Mesendoderm (in vitro differentiated cells): ENCODE measurements at regions not wholly inside any gene's neighbourhood (a gene's known extent, or its start where the extent isn't known, plus 50 kb on each side); places are given as distances from the start of the nearest gene placed in this dataset.

Source experiments
- DNase-seq: peaks from one replicate; pipeline ENCODE4 v3.0.0; 2013
- H2AK5ac ChIP-seq: 2 replicates; pipeline ENCODE4 v1.6.1; 2013; ENCODE audit warnings: low read length, inconsistent platforms
- H2BK120ac ChIP-seq: 2 replicates; pipeline ENCODE4 v1.6.1; 2013; ENCODE audit warnings: low read depth, mild to moderate bottlenecking, low read length, moderate library complexity, mixed read lengths
- H2BK15ac ChIP-seq: replicated peaks from 2 replicates; pipeline ENCODE4 v1.6.1; 2013; ENCODE audit warnings: low read depth, mild to moderate bottlenecking, moderate library complexity
- H2BK5ac ChIP-seq: 2 replicates; pipeline ENCODE4 v1.6.1; 2013; ENCODE audit warnings: low read length, inconsistent platforms
- H3K18ac ChIP-seq: 2 replicates; pipeline ENCODE4 v1.6.1; 2013; ENCODE audit warnings: mild to moderate bottlenecking, low read length, mixed read lengths
- H3K23ac ChIP-seq: one replicate; pipeline ENCODE4 v1.6.1; 2013; ENCODE audit warnings: low read length
- H3K27ac ChIP-seq: 2 replicates; pipeline ENCODE4 v1.5.1; 2013; ENCODE audit warnings: low read depth, mild to moderate bottlenecking, inconsistent platforms, low read length, moderate library complexity
- H3K27me3 ChIP-seq: 2 replicates; pipeline ENCODE4 v1.6.1; 2013; ENCODE audit warnings: low read length, control low read depth, mild to moderate bottlenecking, inconsistent platforms; ENCODE audit not compliant: insufficient read depth, poor library complexity
- H3K36me3 ChIP-seq: 2 replicates; pipeline ENCODE4 v1.6.1; 2013; ENCODE audit warnings: low read length, inconsistent platforms; ENCODE audit not compliant: control insufficient read depth, insufficient read depth
- H3K4ac ChIP-seq: one replicate; pipeline ENCODE4 v1.6.1; 2013; ENCODE audit warnings: low read depth, mild to moderate bottlenecking, low read length, moderate library complexity
- H3K4me1 ChIP-seq: 2 replicates; pipeline ENCODE4 v1.6.1; 2013; ENCODE audit warnings: low read depth, low read length, inconsistent platforms; ENCODE audit not compliant: control insufficient read depth
- H3K4me2 ChIP-seq: 2 replicates; pipeline ENCODE4 v1.6.1; 2013; ENCODE audit warnings: low read length
- H3K4me3 ChIP-seq: 2 replicates; pipeline ENCODE4 v1.5.1; 2013; ENCODE audit warnings: mild to moderate bottlenecking, low read length
- H3K56ac ChIP-seq: one replicate; pipeline ENCODE4 v1.6.1; 2013; ENCODE audit warnings: low read length
- H3K79me1 ChIP-seq: 2 replicates; pipeline ENCODE4 v1.6.1; 2013; ENCODE audit warnings: low read length, inconsistent platforms
- H3K79me2 ChIP-seq: 2 replicates; pipeline ENCODE4 v1.6.1; 2013; ENCODE audit warnings: mild to moderate bottlenecking, low read length; ENCODE audit not compliant: control insufficient read depth, insufficient read depth
- H3K9ac ChIP-seq: 2 replicates; pipeline ENCODE4 v1.6.1; 2013; ENCODE audit warnings: low read length, inconsistent platforms
- H4K5ac ChIP-seq: one replicate; pipeline ENCODE4 v1.6.1; 2013; ENCODE audit warnings: low read length
- H4K8ac ChIP-seq: one replicate; pipeline ENCODE4 v1.6.1; 2013; ENCODE audit warnings: low read depth, mild to moderate bottlenecking, control low read depth, low read length, moderate library complexity
- WGBS: extraction: QIAGEN DNeasy Blood & Tissue Kit; methylation state at CpG from one replicate; pipeline ENCODE4 v1.1.7; 2013; ENCODE audit warnings: low lambda C conversion rate, missing lambda C conversion rate; ENCODE audit not compliant: insufficient coverage; ENCODE audit errors: extremely low coverage; 5-methylcytosine and 5-hydroxymethylcytosine counted together

- WGBS = no CpG with 5 or more reads among the region's 2 CpGs
- Histone ChIP-seq H4K8ac (no peak overlapping the region), H3K9ac (no peak overlapping the region), H3K4ac (no peak overlapping the region), H3K79me2 (no peaks in the 10 kb centered on the region), H3K18ac (no peak overlapping the region), H3K27ac (no peak overlapping the region), H4K5ac (no peak overlapping the region), H2BK120ac (no peak overlapping the region), H2BK15ac (no peak overlapping the region), H3K79me1 (no peaks in the 10 kb centered on the region), H3K4me3 (no peak overlapping the region), H3K4me1 (no peaks in the 10 kb centered on the region), H3K56ac (no peak overlapping the region), H3K36me3 (no peaks in the 10 kb centered on the region), H3K27me3 (no peaks in the 10 kb centered on the region), H3K23ac (no peak overlapping the region), H2AK5ac (no peak overlapping the region), H2BK5ac (no peak overlapping the region), H3K4me2 (no peak overlapping the region)
- peak; percentile 19 for DNase-seq
These were observed 277.4 kb downstream of the SPRY1 start for GRCh38 chr4:123673971-123674370.

GRCh38 chr4:123674762-123675465, 278.3 kb downstream of the SPRY1 start:
- Histone ChIP-seq H2BK120ac (no peak overlapping the region), H3K4me3 (no peak overlapping the region), H4K5ac (no peak overlapping the region), H3K23ac (no peak overlapping the region), H3K4me2 (no peak overlapping the region), H3K79me1 (no peaks in the 10 kb centered on the region), H3K79me2 (no peaks in the 10 kb centered on the region), H3K4me1 (no peaks in the 10 kb centered on the region), H3K36me3 (no peaks in the 10 kb centered on the region), H2AK5ac (no peak overlapping the region), H3K4ac (no peak overlapping the region), H2BK15ac (no peak overlapping the region), H4K8ac (no peak overlapping the region), H3K18ac (peak overlapping the region; percentile 14), H3K56ac (no peak overlapping the region), H3K27me3 (no peaks in the 10 kb centered on the region), H3K9ac (no peak overlapping the region), H3K27ac (no peak overlapping the region), H2BK5ac (no peak overlapping the region)
- no CpG with 5 or more reads among the region's 5 CpGs for WGBS
- DNase-seq = no peak

GRCh38 chr4:123675567-123675966, 279.0 kb downstream of the SPRY1 start:
- H3K79me1 ChIP-seq = no peaks in the 10 kb centered on the region
- no peaks in the 10 kb centered on the region for H3K27me3 ChIP-seq
- H3K79me2 ChIP-seq = no peaks in the 10 kb centered on the region
- WGBS = no CpG with 5 or more reads among the region's 1 CpG
- H3K18ac ChIP-seq = peak overlapping the region; percentile 68
- no peak overlapping the region for H3K4me3 ChIP-seq
- no peak overlapping the region for H2BK15ac ChIP-seq
- H3K9ac ChIP-seq = no peak overlapping the region
- no peak overlapping the region for H3K56ac ChIP-seq
- H3K4me2 ChIP-seq = no peak overlapping the region
- H4K8ac ChIP-seq = no peak overlapping the region
- DNase-seq = no peak
- H3K4me1 ChIP-seq = no peaks in the 10 kb centered on the region
- no peaks in the 10 kb centered on the region for H3K36me3 ChIP-seq
- no peak overlapping the region for H2AK5ac ChIP-seq
- H3K23ac ChIP-seq = no peak overlapping the region
- no peak overlapping the region for H3K4ac ChIP-seq
- no peak overlapping the region for H4K5ac ChIP-seq
- no peak overlapping the region for H3K27ac ChIP-seq
- H2BK5ac ChIP-seq = no peak overlapping the region
- H2BK120ac ChIP-seq = no peak overlapping the region

GRCh38 chr4:123676071-123676889, 279.7 kb downstream of the SPRY1 start:
- Histone ChIP-seq H3K27me3 (no peaks in the 10 kb centered on the region), H2AK5ac (no peak overlapping the region), H3K9ac (no peak overlapping the region), H4K5ac (no peak overlapping the region), H3K23ac (no peak overlapping the region), H3K79me1 (no peaks in the 10 kb centered on the region), H3K4ac (no peak overlapping the region), H2BK15ac (no peak overlapping the region), H2BK120ac (no peak overlapping the region), H3K36me3 (no peaks in the 10 kb centered on the region), H3K4me2 (no peak overlapping the region), H3K18ac (no peak overlapping the region), H3K4me3 (no peak overlapping the region), H4K8ac (no peak overlapping the region), H3K4me1 (no peaks in the 10 kb centered on the region), H3K79me2 (no peaks in the 10 kb centered on the region), H3K56ac (no peak overlapping the region), H3K27ac (no peak overlapping the region), H2BK5ac (no peak overlapping the region)
- WGBS = no CpG with 5 or more reads among the region's 5 CpGs
- no peak for DNase-seq

GRCh38 chr4:123676890-123677229, 280.3 kb downstream of the SPRY1 start:
- Histone ChIP-seq H3K9ac (no peak overlapping the region), H3K27me3 (no peaks in the 10 kb centered on the region), H3K79me2 (no peaks in the 10 kb centered on the region), H3K79me1 (no peaks in the 10 kb centered on the region), H3K36me3 (no peaks in the 10 kb centered on the region), H3K4ac (no peak overlapping the region), H4K5ac (no peak overlapping the region), H3K18ac (no peak overlapping the region), H3K4me3 (no peak overlapping the region), H3K56ac (no peak overlapping the region), H2BK5ac (no peak overlapping the region), H2BK120ac (no peak overlapping the region), H3K23ac (no peak overlapping the region), H4K8ac (no peak overlapping the region), H2BK15ac (no peak overlapping the region), H2AK5ac (no peak overlapping the region), H3K4me2 (no peak overlapping the region), H3K4me1 (no peaks in the 10 kb centered on the region), H3K27ac (no peak overlapping the region)
- no CpG with 5 or more reads among the region's 7 CpGs for WGBS
- peak; percentile 20 for DNase-seq
